ENCODE measurements at regions not wholly inside any gene's neighbourhood (a gene's known extent, or its start where the extent isn't known, plus 50 kb on each side); places are given as distances from the start of the nearest gene placed in this dataset.
A peak's percentile ranks its signal among the peaks of the same experiment; 100 is the strongest.

DNA sequence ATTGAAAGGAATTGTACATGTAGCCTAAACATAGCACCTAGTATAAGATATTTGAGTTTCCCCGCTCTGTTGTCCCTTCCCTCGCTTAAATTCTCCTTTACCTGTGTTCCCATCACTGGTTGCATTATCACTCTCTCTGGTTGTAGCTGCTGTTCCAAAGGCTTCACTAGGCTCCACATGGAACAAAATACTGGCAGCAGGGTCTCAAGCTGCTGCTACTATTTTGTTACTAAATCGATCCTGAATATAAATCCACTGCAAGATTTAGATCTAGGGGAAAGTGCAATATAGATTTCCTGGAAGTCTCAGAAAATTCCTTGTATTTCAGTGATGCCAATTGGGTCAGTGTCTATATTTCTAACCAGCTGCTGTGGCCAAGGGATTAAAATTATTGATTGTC, 443.5 kb downstream of the SATB2 start (continued):
- TF ChIP-seq, protein P1, sequence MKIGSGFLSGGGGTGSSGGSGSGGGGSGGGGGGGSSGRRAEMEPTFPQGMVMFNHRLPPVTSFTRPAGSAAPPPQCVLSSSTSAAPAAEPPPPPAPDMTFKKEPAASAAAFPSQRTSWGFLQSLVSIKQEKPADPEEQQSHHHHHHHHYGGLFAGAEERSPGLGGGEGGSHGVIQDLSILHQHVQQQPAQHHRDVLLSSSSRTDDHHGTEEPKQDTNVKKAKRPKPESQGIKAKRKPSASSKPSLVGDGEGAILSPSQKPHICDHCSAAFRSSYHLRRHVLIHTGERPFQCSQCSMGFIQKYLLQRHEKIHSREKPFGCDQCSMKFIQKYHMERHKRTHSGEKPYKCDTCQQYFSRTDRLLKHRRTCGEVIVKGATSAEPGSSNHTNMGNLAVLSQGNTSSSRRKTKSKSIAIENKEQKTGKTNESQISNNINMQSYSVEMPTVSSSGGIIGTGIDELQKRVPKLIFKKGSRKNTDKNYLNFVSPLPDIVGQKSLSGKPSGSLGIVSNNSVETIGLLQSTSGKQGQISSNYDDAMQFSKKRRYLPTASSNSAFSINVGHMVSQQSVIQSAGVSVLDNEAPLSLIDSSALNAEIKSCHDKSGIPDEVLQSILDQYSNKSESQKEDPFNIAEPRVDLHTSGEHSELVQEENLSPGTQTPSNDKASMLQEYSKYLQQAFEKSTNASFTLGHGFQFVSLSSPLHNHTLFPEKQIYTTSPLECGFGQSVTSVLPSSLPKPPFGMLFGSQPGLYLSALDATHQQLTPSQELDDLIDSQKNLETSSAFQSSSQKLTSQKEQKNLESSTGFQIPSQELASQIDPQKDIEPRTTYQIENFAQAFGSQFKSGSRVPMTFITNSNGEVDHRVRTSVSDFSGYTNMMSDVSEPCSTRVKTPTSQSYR (CRISPR knock-in tag; IDR thresholded peaks at IDR 0.05) = no peak
- no peak for TF ChIP-seq CBFB (CRISPR knock-in tag; IDR thresholded peaks at IDR 0.05; ENCODE audit: low read depth)

DNA sequence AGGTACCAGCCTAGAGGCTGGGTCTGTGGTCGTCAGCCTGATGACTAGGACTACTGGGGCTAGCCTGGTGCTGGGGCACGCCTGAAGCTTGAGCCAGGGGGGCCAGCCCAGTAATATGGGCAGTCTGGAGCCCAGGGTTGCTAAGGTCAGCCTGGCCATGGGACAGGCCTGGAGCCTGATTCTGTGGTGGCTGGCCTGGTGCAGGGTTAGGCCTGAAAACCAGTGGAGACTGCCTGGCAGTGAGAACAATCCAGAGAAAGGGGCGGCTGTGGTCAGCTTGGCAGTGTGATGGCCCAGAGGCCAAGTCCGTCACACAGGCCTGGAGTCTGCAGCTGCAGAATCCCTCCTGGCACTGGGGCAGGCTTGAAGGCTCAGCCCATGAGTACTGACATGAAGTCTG, 445.8 kb downstream of the SATB2 start:
- POLR2A ChIA-PET = no interaction called here
- CTCF ChIA-PET = no interaction called here

More for the DNA sequence above, 445.8 kb downstream of the SATB2 start:
- Mint-ChIP-seq H3K4me1 (peaks cover 10% of the 10 kb centered on the region; the same call in 1 of the 2 replicates), H3K27ac (no peak overlapping the region), H3K9me3 (peaks cover 31% of the 10 kb centered on the region), H3K4me3 (no peak overlapping the region), H3K36me3 (peaks cover 17% of the 10 kb centered on the region), H3K27me3 (ENCODE audit: low read depth) (no peaks in the 10 kb centered on the region)
- peak; percentile 16; the same call in 1 of the 2 replicates for ATAC-seq
- TF ChIP-seq, protein P2, sequence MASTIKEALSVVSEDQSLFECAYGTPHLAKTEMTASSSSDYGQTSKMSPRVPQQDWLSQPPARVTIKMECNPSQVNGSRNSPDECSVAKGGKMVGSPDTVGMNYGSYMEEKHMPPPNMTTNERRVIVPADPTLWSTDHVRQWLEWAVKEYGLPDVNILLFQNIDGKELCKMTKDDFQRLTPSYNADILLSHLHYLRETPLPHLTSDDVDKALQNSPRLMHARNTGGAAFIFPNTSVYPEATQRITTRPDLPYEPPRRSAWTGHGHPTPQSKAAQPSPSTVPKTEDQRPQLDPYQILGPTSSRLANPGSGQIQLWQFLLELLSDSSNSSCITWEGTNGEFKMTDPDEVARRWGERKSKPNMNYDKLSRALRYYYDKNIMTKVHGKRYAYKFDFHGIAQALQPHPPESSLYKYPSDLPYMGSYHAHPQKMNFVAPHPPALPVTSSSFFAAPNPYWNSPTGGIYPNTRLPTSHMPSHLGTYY (CRISPR knock-in tag; IDR thresholded peaks at IDR 0.05) = no peak
- TF ChIP-seq, protein P3, sequence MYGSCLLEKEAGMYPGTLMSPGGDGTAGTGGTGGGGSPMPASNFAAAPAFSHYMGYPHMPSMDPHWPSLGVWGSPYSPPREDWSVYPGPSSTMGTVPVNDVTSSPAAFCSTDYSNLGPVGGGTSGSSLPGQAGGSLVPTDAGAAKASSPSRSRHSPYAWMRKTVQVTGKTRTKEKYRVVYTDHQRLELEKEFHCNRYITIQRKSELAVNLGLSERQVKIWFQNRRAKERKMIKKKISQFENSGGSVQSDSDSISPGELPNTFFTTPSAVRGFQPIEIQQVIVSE (CRISPR knock-in tag; IDR thresholded peaks at IDR 0.05; ENCODE audit: borderline replicate concordance) = no peak
- TF ChIP-seq NFYB (CRISPR knock-in tag; conservative IDR thresholded peaks at IDR 0.05; ENCODE audit: low read depth) (no peak), SOX15 (CRISPR knock-in tag; IDR thresholded peaks at IDR 0.05) (no peak), ESRRA (CRISPR knock-in tag; IDR thresholded peaks at IDR 0.05; ENCODE audit: borderline replicate concordance) (no peak), SMAD4 (CRISPR knock-in tag; IDR thresholded peaks at IDR 0.05) (no peak), ZNF219 (CRISPR knock-in tag; IDR thresholded peaks at IDR 0.05; ENCODE audit: borderline replicate concordance) (no peak), ZNF138 (CRISPR knock-in tag; conservative IDR thresholded peaks at IDR 0.05) (no peak), NFATC4 (CRISPR knock-in tag; IDR thresholded peaks at IDR 0.05) (no peak)
- TF ChIP-seq, protein P4, sequence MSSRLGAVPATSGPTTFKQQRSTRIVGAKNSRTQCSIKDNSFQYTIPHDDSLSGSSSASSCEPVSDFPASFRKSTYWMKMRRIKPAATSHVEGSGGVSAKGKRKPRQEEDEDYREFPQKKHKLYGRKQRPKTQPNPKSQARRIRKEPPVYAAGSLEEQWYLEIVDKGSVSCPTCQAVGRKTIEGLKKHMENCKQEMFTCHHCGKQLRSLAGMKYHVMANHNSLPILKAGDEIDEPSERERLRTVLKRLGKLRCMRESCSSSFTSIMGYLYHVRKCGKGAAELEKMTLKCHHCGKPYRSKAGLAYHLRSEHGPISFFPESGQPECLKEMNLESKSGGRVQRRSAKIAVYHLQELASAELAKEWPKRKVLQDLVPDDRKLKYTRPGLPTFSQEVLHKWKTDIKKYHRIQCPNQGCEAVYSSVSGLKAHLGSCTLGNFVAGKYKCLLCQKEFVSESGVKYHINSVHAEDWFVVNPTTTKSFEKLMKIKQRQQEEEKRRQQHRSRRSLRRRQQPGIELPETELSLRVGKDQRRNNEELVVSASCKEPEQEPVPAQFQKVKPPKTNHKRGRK (CRISPR knock-in tag; IDR thresholded peaks at IDR 0.05; ENCODE audit: borderline replicate concordance) = no peak
- TF ChIP-seq, protein P5, sequence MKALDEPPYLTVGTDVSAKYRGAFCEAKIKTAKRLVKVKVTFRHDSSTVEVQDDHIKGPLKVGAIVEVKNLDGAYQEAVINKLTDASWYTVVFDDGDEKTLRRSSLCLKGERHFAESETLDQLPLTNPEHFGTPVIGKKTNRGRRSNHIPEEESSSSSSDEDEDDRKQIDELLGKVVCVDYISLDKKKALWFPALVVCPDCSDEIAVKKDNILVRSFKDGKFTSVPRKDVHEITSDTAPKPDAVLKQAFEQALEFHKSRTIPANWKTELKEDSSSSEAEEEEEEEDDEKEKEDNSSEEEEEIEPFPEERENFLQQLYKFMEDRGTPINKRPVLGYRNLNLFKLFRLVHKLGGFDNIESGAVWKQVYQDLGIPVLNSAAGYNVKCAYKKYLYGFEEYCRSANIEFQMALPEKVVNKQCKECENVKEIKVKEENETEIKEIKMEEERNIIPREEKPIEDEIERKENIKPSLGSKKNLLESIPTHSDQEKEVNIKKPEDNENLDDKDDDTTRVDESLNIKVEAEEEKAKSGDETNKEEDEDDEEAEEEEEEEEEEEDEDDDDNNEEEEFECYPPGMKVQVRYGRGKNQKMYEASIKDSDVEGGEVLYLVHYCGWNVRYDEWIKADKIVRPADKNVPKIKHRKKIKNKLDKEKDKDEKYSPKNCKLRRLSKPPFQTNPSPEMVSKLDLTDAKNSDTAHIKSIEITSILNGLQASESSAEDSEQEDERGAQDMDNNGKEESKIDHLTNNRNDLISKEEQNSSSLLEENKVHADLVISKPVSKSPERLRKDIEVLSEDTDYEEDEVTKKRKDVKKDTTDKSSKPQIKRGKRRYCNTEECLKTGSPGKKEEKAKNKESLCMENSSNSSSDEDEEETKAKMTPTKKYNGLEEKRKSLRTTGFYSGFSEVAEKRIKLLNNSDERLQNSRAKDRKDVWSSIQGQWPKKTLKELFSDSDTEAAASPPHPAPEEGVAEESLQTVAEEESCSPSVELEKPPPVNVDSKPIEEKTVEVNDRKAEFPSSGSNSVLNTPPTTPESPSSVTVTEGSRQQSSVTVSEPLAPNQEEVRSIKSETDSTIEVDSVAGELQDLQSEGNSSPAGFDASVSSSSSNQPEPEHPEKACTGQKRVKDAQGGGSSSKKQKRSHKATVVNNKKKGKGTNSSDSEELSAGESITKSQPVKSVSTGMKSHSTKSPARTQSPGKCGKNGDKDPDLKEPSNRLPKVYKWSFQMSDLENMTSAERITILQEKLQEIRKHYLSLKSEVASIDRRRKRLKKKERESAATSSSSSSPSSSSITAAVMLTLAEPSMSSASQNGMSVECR (CRISPR knock-in tag; IDR thresholded peaks at IDR 0.05; ENCODE audit: borderline replicate concordance) = no peak
- TF ChIP-seq, protein P6, sequence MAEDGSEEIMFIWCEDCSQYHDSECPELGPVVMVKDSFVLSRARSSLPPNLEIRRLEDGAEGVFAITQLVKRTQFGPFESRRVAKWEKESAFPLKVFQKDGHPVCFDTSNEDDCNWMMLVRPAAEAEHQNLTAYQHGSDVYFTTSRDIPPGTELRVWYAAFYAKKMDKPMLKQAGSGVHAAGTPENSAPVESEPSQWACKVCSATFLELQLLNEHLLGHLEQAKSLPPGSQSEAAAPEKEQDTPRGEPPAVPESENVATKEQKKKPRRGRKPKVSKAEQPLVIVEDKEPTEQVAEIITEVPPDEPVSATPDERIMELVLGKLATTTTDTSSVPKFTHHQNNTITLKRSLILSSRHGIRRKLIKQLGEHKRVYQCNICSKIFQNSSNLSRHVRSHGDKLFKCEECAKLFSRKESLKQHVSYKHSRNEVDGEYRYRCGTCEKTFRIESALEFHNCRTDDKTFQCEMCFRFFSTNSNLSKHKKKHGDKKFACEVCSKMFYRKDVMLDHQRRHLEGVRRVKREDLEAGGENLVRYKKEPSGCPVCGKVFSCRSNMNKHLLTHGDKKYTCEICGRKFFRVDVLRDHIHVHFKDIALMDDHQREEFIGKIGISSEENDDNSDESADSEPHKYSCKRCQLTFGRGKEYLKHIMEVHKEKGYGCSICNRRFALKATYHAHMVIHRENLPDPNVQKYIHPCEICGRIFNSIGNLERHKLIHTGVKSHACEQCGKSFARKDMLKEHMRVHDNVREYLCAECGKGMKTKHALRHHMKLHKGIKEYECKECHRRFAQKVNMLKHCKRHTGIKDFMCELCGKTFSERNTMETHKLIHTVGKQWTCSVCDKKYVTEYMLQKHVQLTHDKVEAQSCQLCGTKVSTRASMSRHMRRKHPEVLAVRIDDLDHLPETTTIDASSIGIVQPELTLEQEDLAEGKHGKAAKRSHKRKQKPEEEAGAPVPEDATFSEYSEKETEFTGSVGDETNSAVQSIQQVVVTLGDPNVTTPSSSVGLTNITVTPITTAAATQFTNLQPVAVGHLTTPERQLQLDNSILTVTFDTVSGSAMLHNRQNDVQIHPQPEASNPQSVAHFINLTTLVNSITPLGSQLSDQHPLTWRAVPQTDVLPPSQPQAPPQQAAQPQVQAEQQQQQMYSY (CRISPR knock-in tag; IDR thresholded peaks at IDR 0.05) = no peak
- TF ChIP-seq, protein P7, sequence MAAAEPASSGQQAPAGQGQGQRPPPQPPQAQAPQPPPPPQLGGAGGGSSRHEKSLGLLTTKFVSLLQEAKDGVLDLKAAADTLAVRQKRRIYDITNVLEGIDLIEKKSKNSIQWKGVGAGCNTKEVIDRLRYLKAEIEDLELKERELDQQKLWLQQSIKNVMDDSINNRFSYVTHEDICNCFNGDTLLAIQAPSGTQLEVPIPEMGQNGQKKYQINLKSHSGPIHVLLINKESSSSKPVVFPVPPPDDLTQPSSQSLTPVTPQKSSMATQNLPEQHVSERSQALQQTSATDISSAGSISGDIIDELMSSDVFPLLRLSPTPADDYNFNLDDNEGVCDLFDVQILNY (CRISPR knock-in tag; IDR thresholded peaks at IDR 0.05) = no peak
- TF ChIP-seq, protein P8, sequence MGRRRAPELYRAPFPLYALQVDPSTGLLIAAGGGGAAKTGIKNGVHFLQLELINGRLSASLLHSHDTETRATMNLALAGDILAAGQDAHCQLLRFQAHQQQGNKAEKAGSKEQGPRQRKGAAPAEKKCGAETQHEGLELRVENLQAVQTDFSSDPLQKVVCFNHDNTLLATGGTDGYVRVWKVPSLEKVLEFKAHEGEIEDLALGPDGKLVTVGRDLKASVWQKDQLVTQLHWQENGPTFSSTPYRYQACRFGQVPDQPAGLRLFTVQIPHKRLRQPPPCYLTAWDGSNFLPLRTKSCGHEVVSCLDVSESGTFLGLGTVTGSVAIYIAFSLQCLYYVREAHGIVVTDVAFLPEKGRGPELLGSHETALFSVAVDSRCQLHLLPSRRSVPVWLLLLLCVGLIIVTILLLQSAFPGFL (CRISPR knock-in tag; IDR thresholded peaks at IDR 0.05; ENCODE audit: borderline replicate concordance) = no peak
- DNase-seq (ENCODE audit: low spot score) = no peak

All from WTC11 (cell line).